ENCODE measurements at regions not wholly inside any gene's neighbourhood (a gene's known extent, or its start where the extent isn't known, plus 50 kb on each side); places are given as distances from the start of the nearest gene placed in this dataset.

GRCh38 chr14:28886940-28887339 is 120.4 kb downstream of the FOXG1 start:
- POLR2A ChIA-PET, result no interaction called here
- DNase-seq, result no peak
- CTCF ChIA-PET, result no interaction called here

GRCh38 chr14:28895389-28895788 is 128.8 kb downstream of the FOXG1 start:
- ChIA-PET POLR2A (no interaction called here), CTCF (no interaction called here)
- no peak overlapping the region for H3K9ac ChIP-seq (ENCODE audit: low read length)
- Mint-ChIP-seq H3K4me3 (no peak overlapping the region), H3K9me3 (ENCODE audit: insufficient read depth) (no peaks in the 10 kb centered on the region), H3K27me3 (no peaks in the 10 kb centered on the region), H3K27ac (no peak overlapping the region), H3K4me1 (no peaks in the 10 kb centered on the region)
- no peak for ATAC-seq (ENCODE audit: low read depth)
- intact Hi-C loops (cut with micrococcal nuclease), result no loop called here
- no peaks in the 10 kb centered on the region for H3K79me2 ChIP-seq (ENCODE audit: control insufficient read depth, insufficient read depth, low read length)
- no peak overlapping the region for H3K27ac ChIP-seq (ENCODE audit: low read length in 2 of 2)
- 86% methylated on average over 1 of the region's 3 CpGs for WGBS (ENCODE audit: insufficient coverage)
- H3K9me3 ChIP-seq (ENCODE audit: control extremely low read depth in 1 of 3, control insufficient read depth in 2 of 3, insufficient read depth in 1 of 3, low read length in 2 of 3), result no peaks in the 10 kb centered on the region
- no peak for DNase-seq
- no peaks in the 10 kb centered on the region for H3K4me1 ChIP-seq (ENCODE audit: control insufficient read depth in 2 of 2, insufficient read depth in 2 of 2, low read length in 2 of 2)
- no peak overlapping the region for H3K4me2 ChIP-seq (replicated peaks; ENCODE audit: low read depth, low read length, poor library complexity, severe bottlenecking)
- H2AFZ ChIP-seq (ENCODE audit: insufficient read depth, low read depth, low read length, poor library complexity, severe bottlenecking), result no peak overlapping the region
- H3K36me3 ChIP-seq (replicated peaks in 1 of 2; ENCODE audit: control extremely low read depth in 1 of 2, control insufficient read depth in 1 of 2, extremely low read depth in 1 of 2, insufficient read depth in 2 of 2, low read length in 1 of 2), result no peaks in the 10 kb centered on the region
- TF ChIP-seq EZH2 (IDR thresholded peaks at IDR 0.05; ENCODE audit: borderline replicate concordance, insufficient read depth, low read depth, low read length, poor library complexity, severe bottlenecking), result no peak
- TF ChIP-seq CTCF (IDR thresholded peaks at IDR 0.05), result no peak
- no peaks in the 10 kb centered on the region for H4K20me1 ChIP-seq (ENCODE audit: control insufficient read depth, insufficient read depth, low read length, poor library complexity, severe bottlenecking)
- H3K27me3 ChIP-seq (replicated peaks in 1 of 4; ENCODE audit: control extremely low read depth in 1 of 4, control insufficient read depth in 3 of 4, insufficient read depth in 4 of 4, low read length in 3 of 4), result no peaks in the 10 kb centered on the region
- H3K4me3 ChIP-seq (ENCODE audit: control extremely low read depth in 1 of 5, extremely low read depth in 1 of 5, insufficient read depth in 1 of 5, low read depth in 2 of 5, low read length in 4 of 5), result no peak overlapping the region

More at GRCh38 chr14:28886940-28887339, 120.4 kb downstream of the FOXG1 start:
- no peaks in the 10 kb centered on the region for H3K27me3 Mint-ChIP-seq
- no peak for ATAC-seq (ENCODE audit: low read depth)
- Histone ChIP-seq H3K9me3 (ENCODE audit: control extremely low read depth in 1 of 3, control insufficient read depth in 2 of 3, insufficient read depth in 1 of 3, low read length in 2 of 3) (no peaks in the 10 kb centered on the region), H4K20me1 (ENCODE audit: control insufficient read depth, insufficient read depth, low read length, poor library complexity, severe bottlenecking) (no peaks in the 10 kb centered on the region), H3K4me2 (replicated peaks; ENCODE audit: low read depth, low read length, poor library complexity, severe bottlenecking) (no peak overlapping the region), H3K4me1 (ENCODE audit: control insufficient read depth in 2 of 2, insufficient read depth in 2 of 2, low read length in 2 of 2) (no peaks in the 10 kb centered on the region), H3K36me3 (replicated peaks in 1 of 2; ENCODE audit: control extremely low read depth in 1 of 2, control insufficient read depth in 1 of 2, extremely low read depth in 1 of 2, insufficient read depth in 2 of 2, low read length in 1 of 2) (no peaks in the 10 kb centered on the region), H3K9ac (ENCODE audit: low read length) (no peak overlapping the region), H3K79me2 (ENCODE audit: control insufficient read depth, insufficient read depth, low read length) (no peaks in the 10 kb centered on the region), H3K27ac (ENCODE audit: low read length in 2 of 2) (no peak overlapping the region), H3K4me3 (ENCODE audit: control extremely low read depth in 1 of 5, extremely low read depth in 1 of 5, insufficient read depth in 1 of 5, low read depth in 2 of 5, low read length in 4 of 5) (no peak overlapping the region), H2AFZ (ENCODE audit: insufficient read depth, low read depth, low read length, poor library complexity, severe bottlenecking) (no peak overlapping the region), H3K27me3 (replicated peaks in 1 of 4; ENCODE audit: control extremely low read depth in 1 of 4, control insufficient read depth in 3 of 4, insufficient read depth in 4 of 4, low read length in 3 of 4) (no peaks in the 10 kb centered on the region)
- H3K4me1 Mint-ChIP-seq, result no peaks in the 10 kb centered on the region
- intact Hi-C loops (cut with micrococcal nuclease), result no loop called here
- peaks cover 2% of the 10 kb centered on the region for H3K9me3 Mint-ChIP-seq (ENCODE audit: insufficient read depth)
- H3K27ac Mint-ChIP-seq, result no peak overlapping the region
- WGBS (ENCODE audit: insufficient coverage), result no CpG with 5 or more reads among the region's 5 CpGs
- TF ChIP-seq EZH2 (IDR thresholded peaks at IDR 0.05; ENCODE audit: borderline replicate concordance, insufficient read depth, low read depth, low read length, poor library complexity, severe bottlenecking), result no peak
- no peak for TF ChIP-seq CTCF (IDR thresholded peaks at IDR 0.05)
- no peak overlapping the region for H3K4me3 Mint-ChIP-seq

Data from B cell (primary cell).